ENCODE measurements at regions not wholly inside any gene's neighbourhood (a gene's known extent, or its start where the extent isn't known, plus 50 kb on each side); places are given as distances from the start of the nearest gene placed in this dataset.

- DNase-seq (ENCODE audit: low read depth) = peak; percentile 23
- H3K4me3 ChIP-seq (ENCODE audit: low read depth, low read length) = no peak overlapping the region
- no peak for TF ChIP-seq CTCF (IDR thresholded peaks at IDR 0.05; ENCODE audit: insufficient read depth, low read depth, low read length)
Measured at GRCh38 chr5:39648848-39649227, 224.1 kb upstream of the DAB2 start.

- no peak for TF ChIP-seq CTCF (IDR thresholded peaks at IDR 0.05; ENCODE audit: insufficient read depth, low read depth, low read length)
- H3K4me3 ChIP-seq (ENCODE audit: low read depth, low read length) = no peak overlapping the region
- DNase-seq (ENCODE audit: low read depth) = no peak
Measured at GRCh38 chr5:39648085-39648847, 223.5 kb upstream of the DAB2 start.

GRCh38 chr5:39640552-39640951 is 215.8 kb upstream of the DAB2 start:
- DNase-seq (ENCODE audit: low read depth) = no peak
- no peak overlapping the region for H3K4me3 ChIP-seq (ENCODE audit: low read depth, low read length)
- TF ChIP-seq CTCF (IDR thresholded peaks at IDR 0.05; ENCODE audit: insufficient read depth, low read depth, low read length) = no peak

- TF ChIP-seq CTCF (IDR thresholded peaks at IDR 0.05; ENCODE audit: insufficient read depth, low read depth, low read length) = no peak
- DNase-seq (ENCODE audit: low read depth) = no peak
- no peak overlapping the region for H3K4me3 ChIP-seq (ENCODE audit: low read depth, low read length)
Measured at GRCh38 chr5:39639618-39640089, 214.9 kb upstream of the DAB2 start.

- H3K4me3 ChIP-seq (ENCODE audit: low read depth, low read length) = no peak overlapping the region
- no peak for TF ChIP-seq CTCF (IDR thresholded peaks at IDR 0.05; ENCODE audit: insufficient read depth, low read depth, low read length)
- DNase-seq (ENCODE audit: low read depth) = no peak
Measured at GRCh38 chr5:39638813-39639212, 214.0 kb upstream of the DAB2 start.

- no peak for DNase-seq (ENCODE audit: low read depth)
- no peak for TF ChIP-seq CTCF (IDR thresholded peaks at IDR 0.05; ENCODE audit: insufficient read depth, low read depth, low read length)
- no peak overlapping the region for H3K4me3 ChIP-seq (ENCODE audit: low read depth, low read length)
Measured at GRCh38 chr5:39633057-39633456, 208.3 kb upstream of the DAB2 start.

GRCh38 chr5:39631958-39632357 is 207.2 kb upstream of the DAB2 start:
- H3K4me3 ChIP-seq (ENCODE audit: low read depth, low read length) = no peak overlapping the region
- no peak for TF ChIP-seq CTCF (IDR thresholded peaks at IDR 0.05; ENCODE audit: insufficient read depth, low read depth, low read length)
- DNase-seq (ENCODE audit: low read depth) = no peak
